K562 (cell line): ENCODE measurements at regions not wholly inside any gene's neighbourhood (a gene's known extent, or its start where the extent isn't known, plus 50 kb on each side); places are given as distances from the start of the nearest gene placed in this dataset.

ENCODE experiments used
- ATAC-seq: fragments of 200-7000 bp; cut with Tn5 transposase; 3 replicates; pipeline ENCODE4 v1.9.1; 2020; ENCODE audit warnings: moderate library complexity
- BruUV-seq: library from RNA; stranded (reverse); fragments of 400-500 nt; replicated peaks from 2 replicates; lab custom pipeline; 2021; lab: Mats Ljungman, UMichigan
- CTCF ChIA-PET: fragments of 300-600 bp; formaldehyde crosslinking; extraction: SDS; loops from one replicate; lab custom pipeline; 2021; ENCODE audit warnings: low intra/inter-chr PET ratio; lab: Yijun Ruan, JAX
- POLR2A ChIA-PET: fragments of 300-600, 350-650 bp; sonication (Branson Sonifier 250); formaldehyde crosslinking; extraction: SDS; loops from one replicate; lab custom pipeline; 2021; ENCODE audit warnings: antibody characterized with exemption, inconsistent platforms; lab: Yijun Ruan, JAX
- DNase-seq, 4 experiments: peaks; one replicate each; pipeline versions ENCODE4 v3.0.0 to v3.0.0-alpha.2; 2011 to 2018; ENCODE audit warnings: low spot score in 3 of 4, mixed read lengths in 3 of 4; ENCODE audit errors: extremely low read depth in 1 of 4
- FAIRE-seq: peaks from 2 replicates; lab custom pipeline; 2011; peaks lifted over from hg19 to GRCh38; lab: Jason Lieb, UNC
- H2AFZ ChIP-seq: 2 replicates; pipeline ENCODE4 v1.6.0; 2011; ENCODE audit warnings: low read depth, low read length, control low read depth, inconsistent platforms
- H3K27ac ChIP-seq: fragments of 200-600 bp; 3 replicates; pipeline ENCODE4 v1.8.0; 2011; ENCODE audit warnings: low read depth, mild to moderate bottlenecking, control low read depth, inconsistent platforms, low read length, moderate library complexity, mixed read lengths; ENCODE audit errors: extremely low read depth
- H3K27me3 ChIP-seq, 2 experiments: fragments of 300-600 bp in 1 of 2; 2 replicates in 1 of 2; 3 replicates in 1 of 2; pipeline versions ENCODE4 v1.6.0 to v1.8.0; 2011; ENCODE audit warnings: inconsistent platforms in 2 of 2, low read length in 2 of 2, mild to moderate bottlenecking in 1 of 2, mixed read lengths in 1 of 2, moderate library complexity in 1 of 2; ENCODE audit not compliant: control insufficient read depth in 2 of 2, insufficient read depth in 2 of 2
- H3K36me3 ChIP-seq: fragments of 300-600 bp; 3 replicates; pipeline ENCODE4 v1.8.0; 2011; ENCODE audit warnings: mild to moderate bottlenecking, low read length, inconsistent platforms; ENCODE audit not compliant: control insufficient read depth, insufficient read depth
- H3K4me1 ChIP-seq, 2 experiments: fragments of 200-600 bp in 1 of 2; replicated peaks in 1 of 2; 2 replicates in 1 of 2; 3 replicates in 1 of 2; pipeline versions ENCODE4 v1.5.1 to v1.8.0; 2011; ENCODE audit warnings: inconsistent platforms in 2 of 2, low read length in 2 of 2, mild to moderate bottlenecking in 1 of 2, mixed read lengths in 1 of 2, moderate library complexity in 1 of 2; ENCODE audit not compliant: control insufficient read depth in 2 of 2, insufficient read depth in 2 of 2
- H3K4me2 ChIP-seq: 2 replicates; pipeline ENCODE4 v1.6.1; 2011; ENCODE audit warnings: low read length, control low read depth, inconsistent platforms, mixed read lengths; ENCODE audit not compliant: insufficient read depth
- H3K4me3 ChIP-seq: fragments of 200-600 bp; sonication (generic), shearing (Covaris generic); 2 replicates; pipeline ENCODE4 v1.5.1; 2016; ENCODE audit warnings: control low read depth, inconsistent platforms
- H3K79me2 ChIP-seq: fragments of 200-600 bp; 3 replicates; pipeline ENCODE4 v1.8.0; 2011; ENCODE audit warnings: low read length, inconsistent platforms; ENCODE audit not compliant: control insufficient read depth, insufficient read depth
- H3K9ac ChIP-seq, 2 experiments: 2 replicates each; pipeline versions ENCODE4 v1.6.0 to v1.6.1; 2011; ENCODE audit warnings: low read depth in 2 of 2, low read length in 2 of 2, control low read depth in 1 of 2, inconsistent platforms in 1 of 2, mild to moderate bottlenecking in 1 of 2, mixed read lengths in 1 of 2; ENCODE audit not compliant: insufficient read depth in 1 of 2
- H3K9me1 ChIP-seq: one replicate; pipeline ENCODE4 v1.6.0; 2011; ENCODE audit warnings: inconsistent platforms, mild to moderate bottlenecking, low read length, moderate library complexity; ENCODE audit not compliant: control insufficient read depth, insufficient read depth
- H3K9me3 ChIP-seq: replicated peaks from 2 replicates; pipeline ENCODE4 v1.5.1; 2011; ENCODE audit warnings: low read depth, low read length, inconsistent platforms; ENCODE audit not compliant: control insufficient read depth, insufficient read depth
- H4K20me1 ChIP-seq: replicated peaks from 2 replicates; pipeline ENCODE4 v1.6.1; 2011; ENCODE audit warnings: low read length, inconsistent platforms, mixed read lengths; ENCODE audit not compliant: control insufficient read depth, insufficient read depth
- FOXK1 ChIP-seq: sonication (generic); formaldehyde crosslinking; IDR thresholded peaks from 2 replicates; pipeline ENCODE4 v1.8.0; 2022; ENCODE audit warnings: missing genetic modification reagents, mild to moderate bottlenecking, borderline replicate concordance
- KHSRP ChIP-seq: fragments of 450-650 bp; IDR thresholded peaks from 2 replicates; pipeline ENCODE4 v1.6.1; 2017
- MIER1 ChIP-seq: fragments of 450-650 bp; IDR thresholded peaks from 2 replicates; pipeline ENCODE4 v1.6.1; 2016; ENCODE audit warnings: antibody characterized with exemption, mild to moderate bottlenecking, low read depth
- RAD21 ChIP-seq, 2 experiments: fragments of 250-450 bp in 1 of 2; fragments of 450-650 bp in 1 of 2; sonication (Bioruptor Pico) in 1 of 2; formaldehyde crosslinking in 1 of 2; IDR thresholded peaks in 1 of 2; conservative IDR thresholded peaks in 1 of 2; 2 replicates each; pipeline versions ENCODE4 v1.4.0 to v1.8.0; 2020 to 2022; ENCODE audit warnings: mild to moderate bottlenecking in 2 of 2, moderate library complexity in 1 of 2
- SP2 ChIP-seq: IDR thresholded peaks from 2 replicates; pipeline ENCODE4 v1.6.1; 2011; ENCODE audit warnings: mild to moderate bottlenecking, low read depth, low read length, moderate library complexity; ENCODE audit not compliant: poor library complexity, severe bottlenecking; ENCODE audit errors: extremely low read depth
- U2AF2 ChIP-seq: fragments of 200-400 bp; formaldehyde crosslinking; optimal IDR thresholded peaks from 2 replicates; pipeline ENCODE3; 2017; ENCODE audit warnings: low read depth, mild to moderate bottlenecking, low read length
- VEZF1 ChIP-seq: fragments of 200-800 bp; sonication (Bioruptor generic); IDR thresholded peaks from 2 replicates; pipeline ENCODE4 v1.6.1; 2017; ENCODE audit warnings: missing genetic modification characterization, missing compliant biosample characterization
- ZNF282 ChIP-seq: sonication (generic); formaldehyde crosslinking; IDR thresholded peaks from 2 replicates; pipeline ENCODE4 v1.8.1; 2023; ENCODE audit warnings: missing genetic modification reagents
- WGBS: fragments of 100-300 bp; shearing (Covaris generic); methylation state at CpG from one replicate; pipeline ENCODE4 v1.1.6; 2016; ENCODE audit warnings: low coverage, mixed read lengths; ENCODE audit not compliant: insufficient coverage; ENCODE audit errors: missing lambda C conversion rate; 5-methylcytosine and 5-hydroxymethylcytosine counted together
- in situ Hi-C: fragments of 300-500 bp; cut with MboI; formaldehyde crosslinking; loops from 4 replicates; pipeline ENCODE4 v1.15.0; 2018; ENCODE audit warnings: inconsistent platforms, mixed read lengths
- intact Hi-C: fragments of 100-400 bp; cut with micrococcal nuclease; formaldehyde crosslinking; loops from 2 replicates; pipeline ENCODE4 v1.14.2; 2022

GRCh38 chr1:101547357-101547756, 310.5 kb downstream of the S1PR1 start:
- ChIA-PET CTCF (no interaction called here), POLR2A (no interaction called here)
- DNase-seq (no peak), FAIRE-seq (no peak), ATAC-seq (no peak)
- Histone ChIP-seq H3K4me2 (no peak overlapping the region), H2AFZ (no peak overlapping the region), H3K9me3 (no peaks in the 10 kb centered on the region; the same call in 1 of the 2 replicates), H3K79me2 (no peaks in the 10 kb centered on the region), H3K27ac (no peak overlapping the region), H4K20me1 (no peaks in the 10 kb centered on the region), H3K4me3 (no peak overlapping the region), H3K27me3 (no peaks in the 10 kb centered on the region), H3K9me1 (no peaks in the 10 kb centered on the region), H3K4me1 (no peaks in the 10 kb centered on the region), H3K9ac (no peak overlapping the region), H3K36me3 (no peaks in the 10 kb centered on the region)
- WGBS, result 0% methylated on average over 3 of the region's 3 CpGs
- TF ChIP-seq MIER1 (no peak), ZNF282 (CRISPR knock-in tag) (no peak), VEZF1 (CRISPR knock-in tag) (no peak), KHSRP (no peak), SP2 (no peak), FOXK1 (CRISPR knock-in tag) (no peak), RAD21 (CRISPR knock-in tag; conservative IDR thresholded peaks at IDR 0.05 in 1 of 2, IDR thresholded peaks at IDR 0.05 in 1 of 2) (no peak), U2AF2 (no peak)
- in situ Hi-C loops (no loop called here), intact Hi-C loops (no loop called here)
- no TSS peak for BruUV-seq
